ENCODE measurements at regions not wholly inside any gene's neighbourhood (a gene's known extent, or its start where the extent isn't known, plus 50 kb on each side); places are given as distances from the start of the nearest gene placed in this dataset.

DNA sequence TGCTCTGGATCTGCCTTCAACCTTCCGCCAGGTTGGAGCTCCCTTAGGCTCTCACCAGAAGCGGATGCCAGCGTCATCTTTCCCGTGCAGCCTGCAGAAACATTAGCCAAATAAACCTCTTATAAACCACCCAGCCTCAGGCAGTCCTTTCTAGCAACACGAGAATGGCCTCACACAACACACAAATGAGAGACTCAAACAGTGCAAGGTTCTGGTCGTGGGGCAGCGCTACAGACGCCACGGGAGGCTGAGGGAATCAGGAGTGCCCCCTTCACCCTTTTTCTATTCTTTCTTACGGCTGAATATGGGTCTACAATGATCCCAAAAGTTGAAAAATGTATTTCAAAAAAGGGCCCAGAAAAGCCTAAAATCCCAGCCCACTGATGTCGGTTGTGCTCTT, 96.4 kb downstream of the FOXL3 start:
- no peak for DNase-seq (ENCODE audit: low read depth)

- DNase-seq (ENCODE audit: low read depth) = no peak
Measured at GRCh38 chr7:387132-388022, 97.4 kb downstream of the FOXL3 start.

DNA sequence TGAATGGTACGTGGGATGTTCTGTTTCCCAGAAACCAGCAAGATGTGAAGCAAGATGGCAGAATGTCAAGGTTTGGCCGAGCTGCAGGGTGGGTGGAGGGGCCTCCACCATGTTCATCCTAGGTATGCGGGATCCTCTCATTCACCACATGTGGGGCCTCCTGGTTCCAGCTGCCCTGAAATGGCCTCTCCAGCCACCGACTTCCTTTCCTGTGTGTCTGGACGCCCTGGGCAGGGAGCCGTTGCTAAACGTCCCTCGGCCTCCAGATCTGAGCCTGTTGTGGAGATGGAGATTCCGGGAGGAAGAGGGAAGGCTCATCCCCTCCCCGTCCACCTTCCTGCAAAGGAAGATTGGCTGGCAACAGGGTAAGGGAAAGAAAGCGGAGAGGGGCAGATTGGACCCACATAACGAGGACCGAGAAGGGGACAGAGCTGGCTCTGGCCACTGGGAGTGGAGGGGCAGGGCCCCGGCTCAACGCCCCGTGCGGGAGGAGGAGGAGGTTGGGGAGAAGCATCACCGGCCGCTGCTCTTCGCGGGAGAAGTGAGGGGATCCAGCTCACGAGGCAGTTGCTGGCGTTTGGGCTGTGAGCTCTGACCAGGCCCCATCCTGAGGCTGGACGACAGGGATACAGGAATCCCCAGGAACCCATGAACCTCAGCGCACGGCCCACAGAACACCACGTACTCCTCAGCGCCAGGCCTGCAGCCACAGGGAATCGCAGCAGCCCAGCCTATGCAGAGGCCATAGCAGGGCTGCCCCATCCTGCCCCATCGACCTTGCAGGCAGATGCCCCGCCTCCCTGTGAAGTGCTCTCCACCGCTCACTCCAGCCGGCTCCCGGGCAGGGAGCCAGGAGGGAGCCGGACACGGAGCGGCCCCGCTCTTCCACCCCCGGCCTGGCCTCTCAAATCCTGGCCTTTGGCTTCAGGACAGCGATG, 98.3 kb downstream of the FOXL3 start:
- DNase-seq (ENCODE audit: low read depth) = no peak

DNA sequence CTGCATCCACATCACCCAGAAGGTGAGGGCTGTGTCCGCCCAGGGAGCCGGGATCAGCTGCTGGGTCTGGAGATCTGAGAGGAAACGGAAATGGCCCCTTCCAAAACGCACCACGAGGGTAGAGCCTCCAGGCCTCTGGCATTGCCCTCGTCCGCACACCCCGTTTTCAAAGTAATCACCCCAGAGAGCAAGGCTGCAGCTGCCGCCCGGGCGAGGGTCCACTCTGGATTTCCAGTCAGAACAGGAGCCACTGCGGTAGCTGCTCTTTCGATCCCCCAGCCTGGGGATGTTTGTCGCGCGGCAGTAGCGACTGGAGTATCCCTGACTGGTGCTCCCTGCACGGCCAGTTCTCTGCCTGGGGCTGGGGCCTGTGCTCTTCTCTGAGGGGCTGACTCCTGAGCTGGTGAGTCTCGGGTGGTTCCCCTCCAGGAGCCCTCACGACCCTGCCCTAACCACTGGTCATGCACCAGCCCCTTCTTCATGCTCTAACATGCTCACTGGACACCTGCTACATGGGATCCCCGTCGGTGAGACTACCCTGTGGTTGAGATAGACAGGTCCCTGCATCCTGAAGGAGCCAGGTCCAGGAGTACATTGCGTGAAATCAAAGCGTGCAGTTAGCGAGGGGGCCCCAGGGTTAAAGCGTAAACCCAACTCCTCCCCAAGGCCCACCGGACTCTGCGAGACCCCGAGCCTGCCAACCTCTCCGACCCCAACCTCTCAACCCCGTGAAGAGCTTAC, 99.2 kb downstream of the FOXL3 start:
- no peak for DNase-seq (ENCODE audit: low read depth)

DNA sequence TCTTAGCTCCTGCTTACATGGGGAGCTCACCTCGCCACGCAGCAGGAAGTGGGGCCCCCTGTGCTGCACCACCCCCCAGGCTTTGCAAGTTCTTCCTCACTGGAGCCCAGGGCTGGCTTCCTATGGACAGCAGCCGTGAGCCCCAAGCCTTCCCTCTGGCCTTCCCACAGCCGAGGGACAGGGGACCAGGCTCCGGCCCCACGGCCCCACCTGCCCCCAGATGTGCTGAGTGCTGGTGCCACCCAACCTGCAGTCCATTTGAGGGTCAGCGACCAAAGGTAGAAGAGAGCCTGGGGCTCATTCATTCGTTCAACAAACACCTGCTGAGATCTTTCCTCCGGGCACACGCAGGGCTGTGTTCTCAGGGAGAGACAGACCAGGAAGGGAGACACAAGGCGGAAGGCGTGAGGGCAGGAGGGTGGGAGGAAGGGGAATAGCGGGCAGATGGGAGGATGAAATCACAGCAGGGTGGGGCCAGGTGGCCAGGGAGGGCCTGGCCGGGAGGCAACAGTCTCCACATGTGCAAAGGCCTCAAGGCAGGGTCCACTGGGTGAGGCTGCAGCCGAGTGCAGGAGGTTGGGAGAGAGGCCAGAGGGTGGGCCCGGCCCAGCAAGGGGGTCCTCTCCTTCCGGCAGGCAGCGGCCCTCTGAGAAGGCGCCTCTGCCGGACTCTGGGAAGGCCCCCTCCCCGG, 100.1 kb downstream of the FOXL3 start:
- DNase-seq (ENCODE audit: low read depth) = no peak

- no peak for DNase-seq (ENCODE audit: low read depth)
Measured at GRCh38 chr7:390761-391410, 100.9 kb downstream of the FOXL3 start.

GRCh38 chr7:391411-391951, 101.5 kb downstream of the FOXL3 start:
- DNase-seq (ENCODE audit: low read depth) = peak; percentile 1

DNA sequence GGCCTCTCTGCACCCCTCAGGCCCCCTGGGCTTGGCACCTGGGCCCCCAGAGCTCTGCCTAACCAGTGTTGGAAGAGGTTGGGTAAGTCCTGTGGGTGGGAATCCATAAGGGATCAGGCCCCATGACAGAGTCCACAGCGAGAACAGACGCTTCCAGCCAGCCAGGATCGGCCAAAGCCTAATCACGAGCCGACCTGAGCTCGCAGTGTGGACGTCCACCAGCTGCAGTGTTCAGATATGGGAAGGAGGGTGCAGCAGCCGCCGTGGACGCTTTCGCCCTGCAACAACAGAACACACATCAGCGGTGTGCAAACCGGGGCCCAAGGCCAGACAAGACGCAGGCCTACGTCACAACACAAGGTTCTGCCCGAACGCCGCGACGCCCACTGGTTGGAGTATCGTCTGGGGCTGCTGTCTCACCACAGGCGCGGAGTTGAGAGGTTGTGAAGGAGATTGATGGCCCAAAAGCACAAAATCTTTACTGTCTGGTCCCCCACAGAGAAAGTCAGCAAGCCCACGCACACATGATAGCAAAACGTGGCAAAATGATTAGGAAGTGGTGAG, 102.1 kb downstream of the FOXL3 start:
- no peak for DNase-seq (ENCODE audit: low read depth)

- no peak for DNase-seq (ENCODE audit: low read depth)
Measured at GRCh38 chr7:392822-393221, 102.9 kb downstream of the FOXL3 start.

DNA sequence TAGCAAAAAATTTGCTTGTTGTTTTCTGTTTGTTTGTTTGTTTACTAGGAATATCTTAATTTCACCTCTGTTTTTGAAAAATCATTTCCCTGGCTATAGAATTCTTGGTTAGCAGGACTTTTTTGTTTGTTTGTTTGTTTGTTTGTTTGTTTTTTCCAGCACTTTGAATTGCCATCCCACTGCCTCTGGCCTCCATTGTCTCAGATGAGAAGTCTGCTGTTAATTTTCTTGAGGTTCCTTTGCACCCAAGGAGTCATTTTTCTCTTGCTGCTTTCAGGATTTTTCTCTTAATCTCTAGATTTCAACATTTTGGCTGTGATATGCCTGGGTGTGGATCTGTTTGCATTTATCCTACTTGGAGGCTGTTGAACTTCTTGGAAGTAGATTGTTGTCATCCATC, 105.7 kb downstream of the FOXL3 start:
- DNase-seq (ENCODE audit: low read depth) = no peak

DNA sequence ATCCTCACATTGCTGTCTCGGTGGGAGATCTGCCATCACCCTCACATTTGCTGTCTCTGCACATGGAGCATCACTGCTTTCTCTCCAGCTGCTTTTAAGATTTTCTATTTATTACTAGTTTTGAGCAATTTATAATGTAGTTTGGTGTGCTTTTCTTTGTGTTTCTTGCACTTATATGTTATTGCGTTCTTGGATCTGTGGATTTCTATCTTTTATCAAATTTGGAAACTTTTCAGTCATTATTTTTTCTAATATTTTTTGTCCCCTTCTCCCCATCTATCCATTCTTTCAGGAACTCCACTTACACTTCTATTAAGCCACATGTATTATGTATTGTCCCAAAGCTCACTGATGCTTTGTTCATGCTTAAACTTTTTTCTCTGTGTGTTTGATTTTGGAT, 108.9 kb downstream of the FOXL3 start:
- no peak for DNase-seq (ENCODE audit: low read depth)

DNA sequence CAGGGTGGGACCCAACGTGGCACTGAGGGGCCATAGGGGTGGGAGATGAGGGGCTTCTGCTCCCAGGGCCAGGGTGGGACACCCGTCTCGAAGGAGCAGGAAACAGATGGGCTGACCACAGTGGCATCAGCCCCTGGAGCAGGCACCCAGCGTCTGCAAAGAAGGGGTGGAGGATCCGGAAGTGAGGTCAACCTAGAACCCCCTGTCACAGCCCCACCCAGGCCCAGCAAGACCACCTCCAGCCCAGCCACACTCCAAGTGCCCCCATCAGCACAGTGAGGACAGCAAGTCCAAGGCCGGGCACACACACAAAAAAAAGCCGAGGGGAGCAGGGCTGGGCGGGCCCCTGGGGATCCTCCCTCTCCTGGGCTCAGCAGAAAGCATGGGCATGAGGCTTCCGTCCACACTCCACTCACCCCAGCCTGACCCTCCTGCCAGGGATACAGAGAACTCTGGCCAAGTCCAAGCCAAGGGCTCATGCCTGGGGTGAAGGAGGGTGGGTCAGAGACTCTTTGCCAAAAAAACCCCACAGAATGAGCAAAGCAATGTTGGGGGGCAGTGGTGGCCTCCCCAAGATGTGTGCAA, 111.0 kb downstream of the FOXL3 start:
- no peak for DNase-seq (ENCODE audit: low read depth)

- no peak for DNase-seq (ENCODE audit: low read depth)
Measured at GRCh38 chr7:401495-401894, 111.5 kb downstream of the FOXL3 start.

- DNase-seq (ENCODE audit: low read depth) = no peak
Measured at GRCh38 chr7:404812-405488, 114.7 kb downstream of the PDGFA start.

DNA sequence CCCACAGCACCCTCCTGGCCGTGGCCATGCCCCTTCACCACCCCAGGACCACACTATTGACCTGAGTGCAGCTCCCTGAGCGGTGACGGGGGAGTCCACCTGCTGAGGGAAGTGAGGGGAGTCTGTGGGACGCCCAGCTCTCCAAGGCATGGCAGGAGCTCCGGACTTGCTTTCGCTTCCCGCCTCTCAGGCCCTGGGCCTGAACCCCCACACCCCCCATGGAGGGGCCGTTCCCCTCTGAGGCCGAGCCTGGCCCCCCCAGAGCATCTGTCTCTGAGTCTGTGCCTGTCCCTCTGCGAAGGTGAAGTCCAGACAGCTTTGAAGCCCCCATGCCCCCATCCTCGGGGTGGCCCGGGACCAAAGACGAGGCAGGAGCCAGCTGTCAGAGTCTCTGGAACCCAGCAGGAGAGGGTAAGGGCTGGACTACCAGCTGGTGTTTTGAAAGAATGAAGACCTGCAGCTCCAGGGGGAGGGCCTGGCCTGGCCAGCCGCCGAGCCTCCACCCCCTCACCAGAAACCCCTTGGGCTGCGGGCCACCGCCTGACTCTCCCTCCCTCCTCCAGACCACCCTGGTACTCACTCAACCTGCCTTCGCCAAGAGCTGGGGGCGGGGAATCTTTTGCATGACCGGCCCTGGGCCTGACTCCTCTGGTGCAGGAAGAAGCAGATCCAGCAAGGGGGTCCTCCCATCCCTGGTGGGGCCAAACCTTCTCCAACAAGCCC, 114.0 kb downstream of the PDGFA start:
- DNase-seq (ENCODE audit: low read depth) = no peak

DNA sequence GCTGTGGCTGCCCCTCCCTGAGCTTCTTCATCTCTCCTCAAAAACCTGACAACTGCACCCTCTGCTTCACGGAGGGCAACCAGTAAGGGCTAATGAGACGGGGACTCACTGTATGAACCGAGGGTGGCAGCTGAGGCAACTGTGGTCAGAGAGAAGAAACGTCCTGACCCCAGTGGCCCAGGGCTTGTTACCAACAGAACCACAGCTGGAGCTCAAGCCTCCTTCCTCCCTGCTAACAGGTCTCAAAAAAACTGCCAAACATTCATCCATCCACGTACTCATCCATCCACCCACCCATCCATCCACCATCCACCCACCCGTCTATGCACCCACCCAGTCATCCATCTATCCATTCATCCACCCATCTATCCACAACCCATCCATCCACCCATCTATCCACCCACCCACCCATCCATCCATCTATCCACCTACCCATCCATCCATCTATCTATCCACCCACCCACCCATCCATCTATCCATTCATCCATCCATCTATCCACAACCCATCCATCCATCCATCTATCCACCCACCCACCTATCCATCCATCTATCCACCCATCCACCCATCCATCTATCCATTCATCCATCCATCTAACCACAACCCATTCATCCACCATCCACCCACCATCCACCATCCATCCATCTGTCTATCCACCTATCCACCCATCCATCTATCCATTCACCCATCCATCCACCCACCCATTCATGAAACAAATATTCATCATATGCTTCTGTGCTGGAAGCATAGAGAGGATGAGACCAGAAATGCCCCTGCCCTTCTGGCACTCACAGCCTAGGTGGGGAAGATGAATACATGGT, 111.7 kb downstream of the PDGFA start:
- DNase-seq (ENCODE audit: low read depth) = no peak

DNA sequence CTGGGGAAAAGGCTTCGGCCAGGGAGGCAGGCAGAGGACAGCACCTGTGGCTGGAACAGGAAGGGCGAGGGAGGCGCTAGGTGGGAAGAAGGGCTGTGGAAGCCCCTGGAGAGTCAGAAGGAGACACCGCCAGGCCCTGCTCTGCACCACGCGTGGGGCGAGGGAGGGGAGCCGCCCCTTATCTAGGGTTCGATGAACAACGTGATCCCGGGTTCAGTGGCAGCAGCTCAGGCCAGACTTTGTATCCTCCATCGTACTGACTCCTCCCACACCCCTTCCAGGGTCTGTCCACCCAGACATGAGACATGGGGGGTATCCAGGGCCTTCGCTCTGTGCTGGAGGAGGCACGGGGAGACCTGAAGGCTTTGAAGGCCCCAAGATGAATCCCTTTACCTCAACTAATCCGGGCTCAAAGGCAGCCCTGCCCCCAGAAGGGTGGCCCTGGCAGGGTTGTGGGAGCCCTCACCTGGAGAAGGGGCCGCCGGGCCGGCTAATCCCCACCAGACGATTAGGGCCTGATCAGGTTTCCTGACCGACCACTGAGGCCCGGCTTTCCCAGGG, 110.8 kb downstream of the PDGFA start:
- no peak for DNase-seq (ENCODE audit: low read depth)
